GM23338 (cell line): ENCODE measurements at regions not wholly inside any gene's neighbourhood (a gene's known extent, or its start where the extent isn't known, plus 50 kb on each side); places are given as distances from the start of the nearest gene placed in this dataset.

Experiments used
- ATAC-seq: fragments of 200-7000 bp; cut with Tn5 transposase; 3 replicates; pipeline ENCODE4 v1.9.1; 2020
- DNase-seq: peaks from one replicate; pipeline ENCODE4 v3.0.0-alpha.2; 2015; ENCODE audit warnings: low spot score
- H2AFZ ChIP-seq: fragments of 200-600 bp; sonication (generic); 2 replicates; pipeline ENCODE4 v1.8.0; 2016; ENCODE audit warnings: antibody characterized with exemption, mild to moderate bottlenecking, moderate library complexity
- H3F3A ChIP-seq: fragments of 200-600 bp; sonication (generic); replicated peaks from 2 replicates; pipeline ENCODE4 v1.8.0; 2017; ENCODE audit warnings: antibody characterized with exemption, mixed run types, low read depth
- H3K27ac ChIP-seq: fragments of 200-600 bp; sonication (generic); 2 replicates; pipeline ENCODE4 v1.6.1; 2016; ENCODE audit warnings: low read depth
- H3K27me3 ChIP-seq: fragments of 200-600 bp; sonication (generic); 2 replicates; pipeline ENCODE4 v1.8.0; 2016; ENCODE audit warnings: mild to moderate bottlenecking, mixed run types, moderate library complexity; ENCODE audit not compliant: insufficient read depth
- H3K36me3 ChIP-seq: fragments of 200-600 bp; sonication (generic); 2 replicates; pipeline ENCODE4 v1.8.0; 2016; ENCODE audit warnings: mild to moderate bottlenecking; ENCODE audit not compliant: insufficient read depth
- H3K4me1 ChIP-seq: fragments of 200-600 bp; sonication (generic); 2 replicates; pipeline ENCODE4 v1.8.0; 2016; ENCODE audit warnings: mild to moderate bottlenecking, moderate library complexity; ENCODE audit not compliant: insufficient read depth
- H3K4me2 ChIP-seq: fragments of 200-600 bp; sonication (generic); 2 replicates; pipeline ENCODE4 v1.7.1; 2017; ENCODE audit warnings: mixed run types
- H3K4me3 ChIP-seq: fragments of 200-600 bp; sonication (generic); 2 replicates; pipeline ENCODE4 v1.6.1; 2016; ENCODE audit warnings: mixed run types
- H3K79me2 ChIP-seq: fragments of 200-600 bp; sonication (generic); replicated peaks from 2 replicates; pipeline ENCODE4 v1.8.0; 2017; ENCODE audit warnings: mild to moderate bottlenecking; ENCODE audit not compliant: insufficient read depth
- H3K9me2 ChIP-seq: fragments of 200-600 bp; sonication (generic); 2 replicates; pipeline ENCODE4 v1.8.0; 2017; ENCODE audit not compliant: insufficient read depth
- H4K20me1 ChIP-seq: fragments of 200-600 bp; sonication (generic); replicated peaks from 2 replicates; pipeline ENCODE4 v1.8.0; 2017; ENCODE audit warnings: mild to moderate bottlenecking; ENCODE audit not compliant: insufficient read depth
- H3K27ac Mint-ChIP-seq: 2 replicates; pipeline ENCODE4 v1.8.0; 2020; ENCODE audit warnings: inconsistent platforms, mild to moderate bottlenecking, moderate library complexity, mixed read lengths
- H3K27me3 Mint-ChIP-seq: 3 replicates; pipeline ENCODE4 v1.8.0; 2022; ENCODE audit warnings: low read depth, mild to moderate bottlenecking, moderate library complexity, mixed read lengths, inconsistent platforms; ENCODE audit not compliant: insufficient read depth, poor library complexity
- H3K36me3 Mint-ChIP-seq: 3 replicates; pipeline ENCODE4 v1.8.0; 2021; ENCODE audit warnings: low read depth, mild to moderate bottlenecking, inconsistent platforms, moderate library complexity, mixed read lengths
- H3K4me1 Mint-ChIP-seq: 3 replicates; pipeline ENCODE4 v1.8.0; 2020; ENCODE audit warnings: mild to moderate bottlenecking, inconsistent platforms, mixed read lengths
- H3K4me3 Mint-ChIP-seq: 3 replicates; pipeline ENCODE4 v1.8.0; 2021; ENCODE audit warnings: moderate library complexity, mild to moderate bottlenecking, inconsistent platforms, mixed read lengths
- H3K9me3 Mint-ChIP-seq: 3 replicates; pipeline ENCODE4 v1.8.0; 2020; ENCODE audit warnings: moderate library complexity, mild to moderate bottlenecking, inconsistent platforms, mixed read lengths
- CREB1 ChIP-seq: fragments of 250-450 bp; sonication (Bioruptor Pico); IDR thresholded peaks from 2 replicates; pipeline ENCODE4 v1.5.0; 2020; ENCODE audit warnings: low read depth, mild to moderate bottlenecking, moderate library complexity
- CTCF ChIP-seq, 2 experiments: fragments of 200-600 bp in 1 of 2; sonication (generic) in 1 of 2; conservative IDR thresholded peaks; 2 replicates each; pipeline versions ENCODE4 v1.5.1 to v1.6.1; 2016 to 2017; ENCODE audit warnings: antibody characterized with exemption in 2 of 2, low read depth in 2 of 2, mild to moderate bottlenecking in 2 of 2, moderate library complexity in 1 of 2
- EZH2 ChIP-seq: fragments of 200-600 bp; sonication (generic); IDR thresholded peaks from one replicate; pipeline ENCODE4 v1.8.0; 2017; ENCODE audit warnings: antibody characterized with exemption, mild to moderate bottlenecking, low read depth; ENCODE audit not compliant: unreplicated experiment
- EZH2phosphoT487 ChIP-seq: fragments of 200-600 bp; sonication (generic); IDR thresholded peaks from one replicate; pipeline ENCODE4 v1.8.1; 2018; ENCODE audit warnings: antibody characterized with exemption; ENCODE audit not compliant: unreplicated experiment
- JUNB ChIP-seq: IDR thresholded peaks from one replicate; pipeline ENCODE4 v1.6.1; 2016; ENCODE audit warnings: antibody characterized with exemption; ENCODE audit not compliant: unreplicated experiment
- NANOG ChIP-seq: IDR thresholded peaks from 2 replicates; pipeline ENCODE4 v1.6.1; 2016; ENCODE audit warnings: antibody characterized with exemption, borderline replicate concordance
- POLR2AphosphoS5 ChIP-seq: IDR thresholded peaks from 2 replicates; pipeline ENCODE4 v1.6.1; 2016; ENCODE audit warnings: antibody characterized with exemption, low read depth
- STAT1 ChIP-seq: IDR thresholded peaks from one replicate; pipeline ENCODE4 v1.6.1; 2016; ENCODE audit warnings: antibody characterized with exemption; ENCODE audit not compliant: unreplicated experiment
- TF ChIP-seq, protein P1 (sequence below): fragments of 250-450 bp; sonication (Bioruptor Pico); IDR thresholded peaks from 2 replicates; pipeline ENCODE4 v1.5.0; 2020; ENCODE audit warnings: mild to moderate bottlenecking, moderate library complexity

DNA sequence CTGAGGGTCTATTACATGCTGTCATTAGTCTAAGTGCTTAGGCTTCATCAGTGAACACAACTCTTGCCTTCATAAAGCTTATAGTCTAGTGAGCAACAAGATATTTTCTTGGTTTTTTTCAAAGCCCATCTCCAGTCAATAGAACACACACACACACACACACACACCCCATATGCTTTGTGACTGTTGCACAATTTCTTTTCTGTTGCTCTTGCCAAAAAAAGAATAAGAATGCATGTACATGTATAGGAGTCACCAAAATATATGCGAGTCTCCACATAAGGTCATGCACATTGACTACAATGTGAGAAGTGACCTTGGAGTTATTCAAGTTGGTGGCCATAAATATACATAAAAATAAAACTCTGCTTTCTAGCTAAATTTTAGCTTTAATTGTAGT lies 351.5 kb upstream of the TLE4 start (continued):
- TF ChIP-seq, protein P1, sequence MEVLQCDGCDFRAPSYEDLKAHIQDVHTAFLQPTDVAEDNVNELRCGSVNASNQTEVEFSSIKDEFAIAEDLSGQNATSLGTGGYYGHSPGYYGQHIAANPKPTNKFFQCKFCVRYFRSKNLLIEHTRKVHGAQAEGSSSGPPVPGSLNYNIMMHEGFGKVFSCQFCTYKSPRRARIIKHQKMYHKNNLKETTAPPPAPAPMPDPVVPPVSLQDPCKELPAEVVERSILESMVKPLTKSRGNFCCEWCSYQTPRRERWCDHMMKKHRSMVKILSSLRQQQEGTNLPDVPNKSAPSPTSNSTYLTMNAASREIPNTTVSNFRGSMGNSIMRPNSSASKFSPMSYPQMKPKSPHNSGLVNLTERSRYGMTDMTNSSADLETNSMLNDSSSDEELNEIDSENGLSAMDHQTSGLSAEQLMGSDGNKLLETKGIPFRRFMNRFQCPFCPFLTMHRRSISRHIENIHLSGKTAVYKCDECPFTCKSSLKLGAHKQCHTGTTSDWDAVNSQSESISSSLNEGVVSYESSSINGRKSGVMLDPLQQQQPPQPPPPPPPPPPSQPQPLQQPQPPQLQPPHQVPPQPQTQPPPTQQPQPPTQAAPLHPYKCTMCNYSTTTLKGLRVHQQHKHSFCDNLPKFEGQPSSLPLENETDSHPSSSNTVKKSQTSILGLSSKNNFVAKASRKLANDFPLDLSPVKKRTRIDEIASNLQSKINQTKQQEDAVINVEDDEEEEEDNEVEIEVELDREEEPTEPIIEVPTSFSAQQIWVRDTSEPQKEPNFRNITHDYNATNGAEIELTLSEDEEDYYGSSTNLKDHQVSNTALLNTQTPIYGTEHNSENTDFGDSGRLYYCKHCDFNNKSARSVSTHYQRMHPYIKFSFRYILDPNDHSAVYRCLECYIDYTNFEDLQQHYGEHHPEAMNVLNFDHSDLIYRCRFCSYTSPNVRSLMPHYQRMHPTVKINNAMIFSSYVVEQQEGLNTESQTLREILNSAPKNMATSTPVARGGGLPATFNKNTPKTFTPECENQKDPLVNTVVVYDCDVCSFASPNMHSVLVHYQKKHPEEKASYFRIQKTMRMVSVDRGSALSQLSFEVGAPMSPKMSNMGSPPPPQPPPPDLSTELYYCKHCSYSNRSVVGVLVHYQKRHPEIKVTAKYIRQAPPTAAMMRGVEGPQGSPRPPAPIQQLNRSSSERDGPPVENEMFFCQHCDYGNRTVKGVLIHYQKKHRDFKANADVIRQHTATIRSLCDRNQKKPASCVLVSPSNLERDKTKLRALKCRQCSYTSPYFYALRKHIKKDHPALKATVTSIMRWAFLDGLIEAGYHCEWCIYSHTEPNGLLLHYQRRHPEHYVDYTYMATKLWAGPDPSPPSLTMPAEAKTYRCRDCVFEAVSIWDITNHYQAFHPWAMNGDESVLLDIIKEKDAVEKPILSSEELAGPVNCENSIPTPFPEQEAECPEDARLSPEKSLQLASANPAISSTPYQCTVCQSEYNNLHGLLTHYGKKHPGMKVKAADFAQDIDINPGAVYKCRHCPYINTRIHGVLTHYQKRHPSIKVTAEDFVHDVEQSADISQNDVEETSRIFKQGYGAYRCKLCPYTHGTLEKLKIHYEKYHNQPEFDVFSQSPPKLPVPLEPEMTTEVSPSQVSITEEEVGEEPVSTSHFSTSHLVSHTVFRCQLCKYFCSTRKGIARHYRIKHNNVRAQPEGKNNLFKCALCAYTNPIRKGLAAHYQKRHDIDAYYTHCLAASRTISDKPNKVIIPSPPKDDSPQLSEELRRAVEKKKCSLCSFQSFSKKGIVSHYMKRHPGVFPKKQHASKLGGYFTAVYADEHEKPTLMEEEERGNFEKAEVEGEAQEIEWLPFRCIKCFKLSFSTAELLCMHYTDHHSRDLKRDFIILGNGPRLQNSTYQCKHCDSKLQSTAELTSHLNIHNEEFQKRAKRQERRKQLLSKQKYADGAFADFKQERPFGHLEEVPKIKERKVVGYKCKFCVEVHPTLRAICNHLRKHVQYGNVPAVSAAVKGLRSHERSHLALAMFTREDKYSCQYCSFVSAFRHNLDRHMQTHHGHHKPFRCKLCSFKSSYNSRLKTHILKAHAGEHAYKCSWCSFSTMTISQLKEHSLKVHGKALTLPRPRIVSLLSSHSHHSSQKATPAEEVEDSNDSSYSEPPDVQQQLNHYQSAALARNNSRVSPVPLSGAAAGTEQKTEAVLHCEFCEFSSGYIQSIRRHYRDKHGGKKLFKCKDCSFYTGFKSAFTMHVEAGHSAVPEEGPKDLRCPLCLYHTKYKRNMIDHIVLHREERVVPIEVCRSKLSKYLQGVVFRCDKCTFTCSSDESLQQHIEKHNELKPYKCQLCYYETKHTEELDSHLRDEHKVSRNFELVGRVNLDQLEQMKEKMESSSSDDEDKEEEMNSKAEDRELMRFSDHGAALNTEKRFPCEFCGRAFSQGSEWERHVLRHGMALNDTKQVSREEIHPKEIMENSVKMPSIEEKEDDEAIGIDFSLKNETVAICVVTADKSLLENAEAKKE (CRISPR knock-in tag) = no peak

DNA sequence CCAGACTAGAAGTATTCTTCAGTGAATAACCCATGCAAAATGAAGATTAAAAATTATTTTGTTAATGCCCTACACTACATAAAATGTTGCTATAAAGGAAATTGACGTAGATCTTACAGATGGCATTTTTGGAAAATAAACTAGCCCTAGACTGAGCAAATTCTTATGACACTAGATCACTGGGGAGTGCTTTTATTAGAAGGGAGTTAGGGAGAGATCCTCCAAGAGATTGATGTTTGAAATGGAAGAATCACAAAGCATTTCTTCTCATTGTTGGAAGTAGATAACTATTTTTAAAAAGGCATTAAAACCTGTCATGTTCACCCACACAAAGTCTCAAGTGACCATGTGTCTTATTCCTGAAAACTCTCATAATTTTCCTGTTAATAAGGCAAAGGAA lies 351.1 kb upstream of the TLE4 start:
- H3K36me3 Mint-ChIP-seq = no peaks in the 10 kb centered on the region
- ATAC-seq = no peak
- no peak overlapping the region for H3K27ac Mint-ChIP-seq
- no peak overlapping the region for H3K4me3 Mint-ChIP-seq
- Histone ChIP-seq H3K27me3 (no peaks in the 10 kb centered on the region), H3K9me2 (peaks cover 3% of the 10 kb centered on the region), H4K20me1 (no peaks in the 10 kb centered on the region), H3K36me3 (no peaks in the 10 kb centered on the region), H3K79me2 (no peaks in the 10 kb centered on the region), H3K4me3 (no peak overlapping the region), H3K4me2 (no peak overlapping the region), H3F3A (no peaks in the 10 kb centered on the region), H3K4me1 (no peaks in the 10 kb centered on the region), H2AFZ (no peak overlapping the region), H3K27ac (no peak overlapping the region)
- no peak for DNase-seq
- H3K4me1 Mint-ChIP-seq = no peaks in the 10 kb centered on the region
- no peaks in the 10 kb centered on the region for H3K27me3 Mint-ChIP-seq
- H3K9me3 Mint-ChIP-seq = peaks cover 6% of the 10 kb centered on the region; the same call in 1 of the 3 replicates
- TF ChIP-seq, protein P1 (CRISPR knock-in tag) = no peak
- no peak for TF ChIP-seq EZH2phosphoT487
- no peak for TF ChIP-seq CTCF (conservative IDR thresholded peaks at IDR 0.05; ENCODE audit: low read depth in 2 of 2)
- no peak for TF ChIP-seq CREB1 (CRISPR knock-in tag)
- no peak for TF ChIP-seq JUNB
- no peak for TF ChIP-seq POLR2AphosphoS5
- no peak for TF ChIP-seq STAT1
- TF ChIP-seq EZH2 = no peak
- TF ChIP-seq NANOG = no peak
